ENCODE measurements at regions not wholly inside any gene's neighbourhood (a gene's known extent, or its start where the extent isn't known, plus 50 kb on each side); places are given as distances from the start of the nearest gene placed in this dataset.

DNA sequence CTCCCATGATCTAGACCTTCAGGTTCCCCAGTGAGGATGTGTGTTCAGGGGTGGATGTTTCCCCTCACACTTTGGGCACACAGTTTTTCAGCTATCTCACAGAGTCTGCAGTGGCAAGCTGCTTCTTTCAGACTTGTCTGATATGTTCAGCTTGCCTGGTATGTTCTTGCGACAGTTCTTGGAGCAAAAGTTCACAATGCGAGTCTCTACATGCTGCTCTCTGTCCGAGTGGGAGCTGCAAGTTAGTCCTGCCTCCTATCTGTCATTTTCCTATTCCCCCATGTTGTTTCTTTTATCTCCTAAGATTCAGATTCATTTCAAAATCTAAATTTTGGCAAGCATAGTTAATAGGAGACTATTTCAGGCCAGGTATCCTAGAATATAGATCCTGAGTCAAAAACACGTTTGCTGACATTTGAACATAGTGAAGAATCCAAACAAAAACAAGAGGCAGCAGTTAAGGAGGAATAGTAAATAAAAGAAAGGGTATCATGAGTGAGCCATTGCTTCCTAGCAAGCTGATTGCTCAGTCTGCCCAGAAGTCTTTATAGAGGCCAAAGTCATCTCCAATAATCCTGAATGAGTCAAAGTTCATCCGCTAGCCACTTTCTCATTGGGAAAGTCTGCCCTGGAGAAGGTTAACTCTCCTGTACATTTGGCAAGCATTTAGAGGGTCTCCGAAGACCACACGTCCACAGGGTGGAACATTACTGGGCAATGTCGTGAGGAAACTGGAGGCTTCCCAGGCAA, 140.2 kb upstream of the MOCS1 start:
- TF ChIP-seq, protein P1, sequence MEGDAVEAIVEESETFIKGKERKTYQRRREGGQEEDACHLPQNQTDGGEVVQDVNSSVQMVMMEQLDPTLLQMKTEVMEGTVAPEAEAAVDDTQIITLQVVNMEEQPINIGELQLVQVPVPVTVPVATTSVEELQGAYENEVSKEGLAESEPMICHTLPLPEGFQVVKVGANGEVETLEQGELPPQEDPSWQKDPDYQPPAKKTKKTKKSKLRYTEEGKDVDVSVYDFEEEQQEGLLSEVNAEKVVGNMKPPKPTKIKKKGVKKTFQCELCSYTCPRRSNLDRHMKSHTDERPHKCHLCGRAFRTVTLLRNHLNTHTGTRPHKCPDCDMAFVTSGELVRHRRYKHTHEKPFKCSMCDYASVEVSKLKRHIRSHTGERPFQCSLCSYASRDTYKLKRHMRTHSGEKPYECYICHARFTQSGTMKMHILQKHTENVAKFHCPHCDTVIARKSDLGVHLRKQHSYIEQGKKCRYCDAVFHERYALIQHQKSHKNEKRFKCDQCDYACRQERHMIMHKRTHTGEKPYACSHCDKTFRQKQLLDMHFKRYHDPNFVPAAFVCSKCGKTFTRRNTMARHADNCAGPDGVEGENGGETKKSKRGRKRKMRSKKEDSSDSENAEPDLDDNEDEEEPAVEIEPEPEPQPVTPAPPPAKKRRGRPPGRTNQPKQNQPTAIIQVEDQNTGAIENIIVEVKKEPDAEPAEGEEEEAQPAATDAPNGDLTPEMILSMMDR (IDR thresholded peaks at IDR 0.05): no peak
- TF ChIP-seq POLR2A (IDR thresholded peaks at IDR 0.05) (no peak), POLR2AphosphoS5 (IDR thresholded peaks at IDR 0.05; ENCODE audit: insufficient read depth in 1 of 2, low read depth in 1 of 2) (no peak)
